OCI-LY1 (cell line): ENCODE measurements at regions not wholly inside any gene's neighbourhood (a gene's known extent, or its start where the extent isn't known, plus 50 kb on each side); places are given as distances from the start of the nearest gene placed in this dataset.

Source experiments
- H2AFZ ChIP-seq: fragments of 200-600 bp; sonication (generic), shearing (Covaris generic); 2 replicates; pipeline ENCODE4 v1.6.0; 2014; ENCODE audit warnings: antibody characterized with exemption, mild to moderate bottlenecking, low read length
- H3F3A ChIP-seq: fragments of 200-600 bp; sonication (generic), shearing (Covaris generic); 2 replicates; pipeline ENCODE4 v1.6.0; 2014; ENCODE audit warnings: mild to moderate bottlenecking, antibody characterized with exemption, low read length, moderate library complexity; ENCODE audit not compliant: insufficient read depth
- H3K27ac ChIP-seq: fragments of 200-600 bp; sonication (generic); 2 replicates; pipeline ENCODE4 v1.5.1; 2014; ENCODE audit warnings: low read length, mixed run types, mild to moderate bottlenecking, low read depth; ENCODE audit not compliant: poor library complexity, severe bottlenecking
- H3K27me3 ChIP-seq: fragments of 200-600 bp; sonication (generic); 2 replicates; pipeline ENCODE4 v1.6.0; 2014; ENCODE audit warnings: antibody characterized with exemption, mild to moderate bottlenecking, low read length, moderate library complexity; ENCODE audit not compliant: insufficient read depth
- H3K36me3 ChIP-seq: fragments of 200-600 bp; sonication (generic); 2 replicates; pipeline ENCODE4 v1.6.1; 2014; ENCODE audit warnings: mild to moderate bottlenecking, antibody characterized with exemption, low read length, moderate library complexity, mixed read lengths; ENCODE audit not compliant: insufficient read depth
- H3K4me1 ChIP-seq: fragments of 200-600 bp; sonication (generic); 2 replicates; pipeline ENCODE4 v1.5.1; 2014; ENCODE audit warnings: mild to moderate bottlenecking, low read length, moderate library complexity; ENCODE audit not compliant: insufficient read depth, severe bottlenecking
- H3K4me2 ChIP-seq: fragments of 200-600 bp; sonication (generic), shearing (Covaris generic); 2 replicates; pipeline ENCODE4 v1.6.1; 2014; ENCODE audit warnings: low read length
- H3K4me3 ChIP-seq: fragments of 200-600 bp; sonication (generic); 2 replicates; pipeline ENCODE4 v1.5.1; 2014; ENCODE audit warnings: low read length, low read depth, mild to moderate bottlenecking, mixed read lengths; ENCODE audit not compliant: poor library complexity, severe bottlenecking
- H3K79me2 ChIP-seq: fragments of 200-600 bp; shearing (Covaris generic); 2 replicates; pipeline ENCODE4 v1.6.1; 2016; ENCODE audit warnings: mixed run types, low read length, mixed read lengths; ENCODE audit not compliant: insufficient read depth
- H3K9ac ChIP-seq: fragments of 200-600 bp; sonication (generic), shearing (Covaris generic); 2 replicates; pipeline ENCODE4 v1.6.1; 2014; ENCODE audit warnings: mild to moderate bottlenecking, low read length, mixed read lengths
- H3K9me2 ChIP-seq: fragments of 200-600 bp; sonication (generic), shearing (Covaris generic); 2 replicates; pipeline ENCODE4 v1.6.1; 2014; ENCODE audit warnings: low read depth, mild to moderate bottlenecking, low read length, mixed read lengths
- H3K9me3 ChIP-seq: fragments of 200-600 bp; shearing (Covaris generic); 2 replicates; pipeline ENCODE4 v1.6.1; 2014; ENCODE audit warnings: low read length, mixed read lengths
- H4K20me1 ChIP-seq: fragments of 200-600 bp; sonication (generic), shearing (Covaris generic); 2 replicates; pipeline ENCODE4 v1.6.0; 2016; ENCODE audit warnings: mild to moderate bottlenecking, low read length; ENCODE audit not compliant: insufficient read depth
- EZH2 ChIP-seq: fragments of 200-600 bp; sonication (generic), shearing (Covaris generic); IDR thresholded peaks from 2 replicates; pipeline ENCODE4 v1.8.0; 2017; ENCODE audit warnings: borderline replicate concordance, mixed run types, mild to moderate bottlenecking, antibody characterized with exemption, low read length, moderate library complexity, mixed read lengths
- TF ChIP-seq, protein P1 (sequence below): fragments of 200-600 bp; sonication (generic), shearing (Covaris generic); IDR thresholded peaks from 2 replicates; pipeline ENCODE4 v1.5.1; 2017; ENCODE audit warnings: mild to moderate bottlenecking, antibody characterized with exemption, low read length, moderate library complexity, mixed read lengths

DNA sequence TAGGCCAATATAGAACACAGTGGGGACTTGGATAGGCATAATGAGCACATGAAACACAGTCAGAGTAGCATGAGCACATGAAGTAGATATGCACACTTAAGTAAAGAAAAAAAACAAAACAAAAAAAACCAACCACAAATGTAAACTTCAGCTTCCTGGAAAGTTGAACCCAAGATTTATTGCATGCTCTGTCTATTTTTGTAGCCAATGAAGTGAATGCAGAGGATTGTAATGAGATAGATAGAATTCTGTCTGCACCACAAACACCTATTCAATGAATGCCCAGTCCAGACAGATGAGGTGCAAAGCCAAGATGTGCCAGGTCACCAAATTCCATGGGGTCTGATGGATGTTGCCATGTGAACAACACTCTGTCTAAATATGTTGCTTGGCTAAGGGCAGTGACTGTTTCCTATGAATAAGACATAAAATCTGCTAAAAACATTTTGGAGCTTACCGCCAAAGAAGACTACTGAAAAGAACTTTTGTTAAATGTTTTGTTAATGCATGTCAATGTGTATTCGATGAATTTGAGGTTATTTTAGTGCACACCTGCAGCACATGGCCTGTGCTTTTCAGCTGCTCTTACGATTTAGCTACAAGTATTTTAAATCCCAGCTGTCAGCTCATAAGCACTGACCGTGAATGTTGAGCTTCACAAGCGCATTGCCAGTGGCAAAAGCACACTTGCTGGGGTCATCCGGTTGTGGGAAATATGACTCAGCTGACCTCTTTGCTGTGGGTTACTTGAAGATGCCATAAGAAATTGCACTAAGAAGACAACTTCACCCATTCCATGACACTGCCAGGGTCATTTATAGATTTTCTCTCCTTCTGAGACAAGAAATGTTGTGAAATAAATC, 374.8 kb upstream of the GNPDA2 start:
- no peak overlapping the region for H3K4me3 ChIP-seq
- no peaks in the 10 kb centered on the region for H3K4me1 ChIP-seq
- H4K20me1 ChIP-seq = no peaks in the 10 kb centered on the region
- no peaks in the 10 kb centered on the region for H3K27me3 ChIP-seq
- no peak overlapping the region for H3K9ac ChIP-seq
- no peak for TF ChIP-seq EZH2
- TF ChIP-seq, protein P1, sequence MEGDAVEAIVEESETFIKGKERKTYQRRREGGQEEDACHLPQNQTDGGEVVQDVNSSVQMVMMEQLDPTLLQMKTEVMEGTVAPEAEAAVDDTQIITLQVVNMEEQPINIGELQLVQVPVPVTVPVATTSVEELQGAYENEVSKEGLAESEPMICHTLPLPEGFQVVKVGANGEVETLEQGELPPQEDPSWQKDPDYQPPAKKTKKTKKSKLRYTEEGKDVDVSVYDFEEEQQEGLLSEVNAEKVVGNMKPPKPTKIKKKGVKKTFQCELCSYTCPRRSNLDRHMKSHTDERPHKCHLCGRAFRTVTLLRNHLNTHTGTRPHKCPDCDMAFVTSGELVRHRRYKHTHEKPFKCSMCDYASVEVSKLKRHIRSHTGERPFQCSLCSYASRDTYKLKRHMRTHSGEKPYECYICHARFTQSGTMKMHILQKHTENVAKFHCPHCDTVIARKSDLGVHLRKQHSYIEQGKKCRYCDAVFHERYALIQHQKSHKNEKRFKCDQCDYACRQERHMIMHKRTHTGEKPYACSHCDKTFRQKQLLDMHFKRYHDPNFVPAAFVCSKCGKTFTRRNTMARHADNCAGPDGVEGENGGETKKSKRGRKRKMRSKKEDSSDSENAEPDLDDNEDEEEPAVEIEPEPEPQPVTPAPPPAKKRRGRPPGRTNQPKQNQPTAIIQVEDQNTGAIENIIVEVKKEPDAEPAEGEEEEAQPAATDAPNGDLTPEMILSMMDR = no peak
- no peaks in the 10 kb centered on the region for H3K36me3 ChIP-seq
- no peaks in the 10 kb centered on the region for H3F3A ChIP-seq
- no peak overlapping the region for H3K27ac ChIP-seq
- H2AFZ ChIP-seq = no peak overlapping the region
- H3K79me2 ChIP-seq = no peaks in the 10 kb centered on the region
- H3K9me3 ChIP-seq = no peaks in the 10 kb centered on the region
- no peak overlapping the region for H3K4me2 ChIP-seq
- H3K9me2 ChIP-seq = no peaks in the 10 kb centered on the region

DNA sequence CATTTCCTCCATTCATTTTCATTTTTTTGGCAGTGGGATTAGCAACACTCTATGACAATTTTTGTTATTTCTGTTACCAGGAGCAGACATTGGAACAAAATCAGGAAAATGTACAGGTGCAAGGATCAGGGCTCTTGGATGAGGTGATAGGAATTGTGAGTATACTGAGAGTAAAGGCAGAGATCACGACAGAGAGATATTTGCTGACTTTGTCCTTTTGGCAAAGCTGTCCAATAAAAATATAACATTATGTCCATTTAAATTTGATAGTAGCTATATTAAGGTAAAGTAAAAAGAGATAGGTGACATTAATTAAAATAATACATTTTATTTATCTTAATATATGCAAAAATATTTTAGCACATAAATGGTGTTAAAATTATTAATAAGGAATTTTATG, 373.1 kb upstream of the GNPDA2 start:
- Histone ChIP-seq H3K27me3 (no peaks in the 10 kb centered on the region), H2AFZ (no peak overlapping the region), H3K36me3 (no peaks in the 10 kb centered on the region), H3K4me1 (no peaks in the 10 kb centered on the region), H3F3A (no peaks in the 10 kb centered on the region), H3K27ac (no peak overlapping the region), H3K9me2 (no peaks in the 10 kb centered on the region), H3K9ac (no peak overlapping the region), H3K4me2 (no peak overlapping the region), H4K20me1 (no peaks in the 10 kb centered on the region), H3K79me2 (no peaks in the 10 kb centered on the region), H3K4me3 (no peak overlapping the region), H3K9me3 (no peaks in the 10 kb centered on the region)
- no peak for TF ChIP-seq EZH2
- TF ChIP-seq, protein P1 = no peak

DNA sequence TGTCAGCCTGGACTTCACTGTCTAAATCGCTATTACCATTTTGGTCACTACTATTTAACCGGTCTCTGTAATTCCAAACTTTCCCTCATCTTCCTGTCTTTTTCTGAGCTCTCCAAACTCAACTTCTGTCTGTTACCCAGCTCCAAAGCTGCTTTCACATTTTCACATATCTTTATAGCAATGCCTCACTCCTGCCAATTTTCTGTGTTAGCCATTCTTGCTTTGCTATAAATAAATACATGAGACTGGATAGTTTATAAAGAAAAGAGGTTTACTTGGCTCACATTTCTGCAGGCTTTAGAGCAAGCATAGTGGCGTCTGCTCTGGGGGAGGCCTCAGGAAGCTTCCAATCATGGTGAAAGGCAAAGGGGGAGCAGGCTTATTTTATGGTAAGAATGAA, 368.3 kb upstream of the GNPDA2 start:
- no peaks in the 10 kb centered on the region for H3K4me1 ChIP-seq
- H3K4me3 ChIP-seq = no peak overlapping the region
- H3K9me2 ChIP-seq = no peaks in the 10 kb centered on the region
- H3F3A ChIP-seq = no peaks in the 10 kb centered on the region
- no peaks in the 10 kb centered on the region for H3K79me2 ChIP-seq
- H2AFZ ChIP-seq = no peak overlapping the region
- H3K27ac ChIP-seq = no peak overlapping the region
- no peaks in the 10 kb centered on the region for H3K36me3 ChIP-seq
- H3K4me2 ChIP-seq = no peak overlapping the region
- H3K9me3 ChIP-seq = no peaks in the 10 kb centered on the region
- no peak for TF ChIP-seq EZH2
- TF ChIP-seq, protein P1 = no peak
- H3K27me3 ChIP-seq = no peaks in the 10 kb centered on the region
- no peaks in the 10 kb centered on the region for H4K20me1 ChIP-seq
- no peak overlapping the region for H3K9ac ChIP-seq
